ENCODE measurements at regions not wholly inside any gene's neighbourhood (a gene's known extent, or its start where the extent isn't known, plus 50 kb on each side); places are given as distances from the start of the nearest gene placed in this dataset.

DNA sequence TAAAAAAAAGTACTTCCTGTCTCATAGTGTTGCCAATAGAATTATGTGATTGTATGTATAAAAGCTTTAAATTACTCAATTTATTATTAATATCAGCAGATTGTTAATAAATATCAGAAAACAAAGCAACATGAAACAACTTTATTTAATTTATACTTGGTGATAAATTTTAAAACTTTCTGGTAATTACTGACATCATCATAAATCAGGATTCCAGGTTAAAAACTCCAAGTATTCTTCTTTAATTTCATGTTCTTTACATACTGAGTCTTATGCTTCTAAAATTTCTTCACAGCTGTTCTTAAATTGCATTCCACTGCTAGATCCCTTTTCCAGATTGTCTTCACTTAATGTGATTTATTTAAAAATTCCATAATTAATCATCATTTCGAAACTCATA, 1224.5 kb downstream of the PCDH18 start:
- Mint-ChIP-seq H3K27ac (ENCODE audit: low read depth) (no peak overlapping the region), H3K4me1 (no peaks in the 10 kb centered on the region), H3K27me3 (no peaks in the 10 kb centered on the region), H3K4me3 (no peak overlapping the region), H3K9me3 (no peaks in the 10 kb centered on the region), H3K36me3 (ENCODE audit: insufficient read depth) (no peaks in the 10 kb centered on the region)
- ATAC-seq (replicated peaks; ENCODE audit: extremely low read depth, poor library complexity, severe bottlenecking) = no peak
- DNase-seq (ENCODE audit: low spot score in 2 of 2) = no peak

DNA sequence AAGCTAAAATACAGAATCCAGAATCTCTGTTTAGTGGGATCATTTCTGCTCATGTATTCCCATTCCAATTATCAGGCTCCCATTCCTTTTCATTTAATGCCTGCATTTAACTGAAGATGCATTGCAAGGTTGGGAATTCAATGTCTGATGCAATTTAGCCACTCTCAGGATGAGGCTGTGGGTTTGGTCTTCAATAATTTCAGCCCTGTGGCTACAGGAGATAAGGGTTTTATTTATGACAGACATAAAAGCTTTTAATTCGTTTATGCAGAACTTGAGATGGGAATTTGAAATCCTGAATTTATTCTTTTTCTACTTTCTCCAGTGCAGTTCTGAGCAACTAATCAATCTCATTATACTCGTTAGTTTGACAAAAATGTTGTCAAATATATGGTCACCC, 1225.9 kb downstream of the PCDH18 start:
- no peak overlapping the region for H3K27ac Mint-ChIP-seq (ENCODE audit: low read depth)
- DNase-seq (ENCODE audit: low spot score in 2 of 2) (no peak), ATAC-seq (replicated peaks; ENCODE audit: extremely low read depth, poor library complexity, severe bottlenecking) (no peak)
- H3K36me3 Mint-ChIP-seq (ENCODE audit: insufficient read depth) = no peaks in the 10 kb centered on the region
- H3K4me1 Mint-ChIP-seq = no peaks in the 10 kb centered on the region
- no peaks in the 10 kb centered on the region for H3K27me3 Mint-ChIP-seq
- no peaks in the 10 kb centered on the region for H3K9me3 Mint-ChIP-seq
- no peak overlapping the region for H3K4me3 Mint-ChIP-seq

DNA sequence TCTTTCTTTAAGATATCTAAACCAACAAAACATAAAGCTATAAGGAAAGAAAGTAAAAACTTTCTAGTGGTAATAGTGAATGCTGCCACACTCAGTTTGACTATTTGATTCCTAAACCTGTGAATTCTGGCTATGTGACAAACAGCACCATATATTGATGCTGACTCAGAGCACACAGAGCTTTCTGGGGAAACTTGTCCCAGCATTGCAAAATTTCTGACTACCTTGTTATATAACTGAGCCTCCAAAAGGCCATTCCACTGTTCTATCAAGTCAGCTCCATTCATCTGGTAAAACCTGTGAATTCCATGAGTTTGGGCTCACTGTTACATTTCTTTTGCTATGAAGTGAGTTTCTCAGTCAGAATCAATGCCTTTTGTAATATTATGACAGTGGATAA, 1229.7 kb downstream of the PCDH18 start:
- Mint-ChIP-seq H3K4me3 (no peak overlapping the region), H3K36me3 (ENCODE audit: insufficient read depth) (no peaks in the 10 kb centered on the region), H3K27me3 (no peaks in the 10 kb centered on the region), H3K9me3 (no peaks in the 10 kb centered on the region), H3K27ac (ENCODE audit: low read depth) (no peak overlapping the region), H3K4me1 (no peaks in the 10 kb centered on the region)
- ATAC-seq (replicated peaks; ENCODE audit: extremely low read depth, poor library complexity, severe bottlenecking) = no peak
- DNase-seq (ENCODE audit: low spot score in 2 of 2) = no peak

DNA sequence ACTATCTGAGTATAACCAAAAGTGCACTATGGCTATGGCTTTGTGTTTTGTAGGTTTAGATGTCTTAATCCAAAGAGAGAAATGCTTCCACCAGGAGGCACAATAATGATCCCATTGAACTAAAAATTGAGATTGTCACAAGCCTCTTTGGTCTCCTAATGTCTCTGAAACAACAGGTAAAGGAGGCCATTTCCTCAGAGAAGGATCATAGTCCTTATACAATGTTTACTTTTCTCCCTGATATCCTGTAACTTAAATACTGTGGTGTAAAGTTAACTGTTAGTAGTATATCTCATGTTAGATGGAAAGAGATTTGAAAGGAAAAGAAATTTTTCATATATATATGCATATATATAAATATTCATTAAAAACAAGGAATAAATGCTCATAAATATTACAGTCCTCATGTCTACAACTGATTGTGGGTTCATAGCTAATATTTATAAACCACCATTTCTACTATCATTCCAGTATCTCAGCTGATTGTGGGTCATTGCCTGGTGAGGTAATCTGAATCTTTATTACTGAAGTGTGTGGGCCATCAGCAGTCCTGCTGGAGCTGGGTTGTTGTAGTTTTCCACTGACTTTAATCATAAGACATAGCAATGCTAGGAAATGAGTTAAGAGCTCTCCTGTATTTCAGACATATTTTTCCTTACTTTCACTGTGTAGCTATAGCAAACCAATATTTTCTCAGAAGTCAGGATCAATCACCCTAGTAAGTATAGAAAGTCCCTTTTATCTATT, 1230.4 kb downstream of the PCDH18 start:
- Mint-ChIP-seq H3K4me1 (no peaks in the 10 kb centered on the region), H3K9me3 (no peaks in the 10 kb centered on the region), H3K36me3 (ENCODE audit: insufficient read depth) (no peaks in the 10 kb centered on the region), H3K4me3 (no peak overlapping the region), H3K27ac (ENCODE audit: low read depth) (no peak overlapping the region), H3K27me3 (no peaks in the 10 kb centered on the region)
- DNase-seq (ENCODE audit: low spot score in 2 of 2) (no peak), ATAC-seq (replicated peaks; ENCODE audit: extremely low read depth, poor library complexity, severe bottlenecking) (no peak)

DNA sequence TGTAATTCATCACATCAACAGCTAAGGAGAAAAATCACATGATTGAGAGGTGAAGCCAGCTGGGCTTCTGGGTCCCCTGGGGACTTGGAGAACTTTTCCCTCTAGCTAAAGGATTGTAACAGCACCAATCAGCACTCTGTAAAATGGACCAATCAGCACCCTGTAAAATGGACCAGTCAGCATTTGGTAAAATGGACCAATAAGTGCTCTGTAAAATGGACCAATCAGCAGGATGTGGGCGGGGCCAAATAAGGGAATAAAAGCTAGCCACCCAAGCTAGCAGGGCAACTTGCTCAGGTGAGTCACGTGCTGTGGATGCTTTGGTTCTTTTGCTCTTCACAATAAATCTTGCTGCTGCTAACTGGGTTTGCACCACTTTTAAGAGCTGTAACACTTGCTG, 1248.3 kb downstream of the PCDH18 start:
- Mint-ChIP-seq H3K4me1 (no peaks in the 10 kb centered on the region), H3K27me3 (no peaks in the 10 kb centered on the region), H3K36me3 (ENCODE audit: insufficient read depth) (no peaks in the 10 kb centered on the region), H3K27ac (ENCODE audit: low read depth) (no peak overlapping the region), H3K9me3 (no peaks in the 10 kb centered on the region), H3K4me3 (no peak overlapping the region)
- ATAC-seq (replicated peaks; ENCODE audit: extremely low read depth, poor library complexity, severe bottlenecking) (no peak), DNase-seq (ENCODE audit: low spot score in 2 of 2) (no peak)

DNA sequence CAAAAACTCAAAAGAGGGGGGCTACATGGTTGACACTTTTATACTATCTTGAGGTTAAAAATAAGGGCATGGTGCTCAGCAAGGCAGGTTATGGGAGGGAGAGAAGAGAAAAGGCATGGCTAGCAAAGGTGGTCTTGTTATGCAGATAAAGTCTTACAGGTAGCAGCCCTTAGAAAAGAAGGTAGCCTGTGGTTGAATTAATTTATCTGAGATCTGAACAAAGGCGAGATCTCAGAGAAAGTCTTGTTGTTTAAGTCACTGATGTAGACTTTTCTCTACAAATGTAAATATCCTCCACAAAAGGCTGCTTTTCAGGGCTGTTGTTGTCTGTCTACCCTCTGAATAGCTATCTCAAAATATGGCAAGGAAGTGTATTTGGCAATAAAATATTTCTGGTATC, 1250.4 kb downstream of the PCDH18 start:
- Mint-ChIP-seq H3K27ac (ENCODE audit: low read depth) (no peak overlapping the region), H3K4me1 (no peaks in the 10 kb centered on the region), H3K9me3 (no peaks in the 10 kb centered on the region), H3K27me3 (no peaks in the 10 kb centered on the region), H3K4me3 (no peak overlapping the region), H3K36me3 (ENCODE audit: insufficient read depth) (no peaks in the 10 kb centered on the region)
- DNase-seq (ENCODE audit: low spot score in 2 of 2) (no peak), ATAC-seq (replicated peaks; ENCODE audit: extremely low read depth, poor library complexity, severe bottlenecking) (no peak)

DNA sequence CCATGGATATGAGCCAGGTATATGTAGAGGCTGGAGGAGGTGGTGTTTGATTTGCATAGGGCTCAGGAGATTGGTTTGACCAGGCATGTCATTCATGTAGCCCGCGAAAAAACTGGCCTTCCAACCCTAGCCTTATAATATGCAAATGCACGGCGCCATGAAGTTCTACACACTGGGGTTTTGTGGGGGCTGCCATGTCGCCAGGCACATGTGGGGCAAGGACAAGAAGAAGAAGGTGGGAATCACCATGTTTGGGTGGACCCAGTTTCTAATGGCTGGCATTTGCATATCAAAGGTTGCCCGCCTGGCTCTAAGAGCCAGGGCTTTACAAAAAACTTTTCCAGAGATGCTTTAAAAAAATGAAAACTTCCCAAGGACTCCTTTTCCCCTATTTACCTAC, 1251.0 kb downstream of the PCDH18 start:
- H3K9me3 Mint-ChIP-seq = no peaks in the 10 kb centered on the region
- ATAC-seq (replicated peaks; ENCODE audit: extremely low read depth, poor library complexity, severe bottlenecking) (no peak), DNase-seq (ENCODE audit: low spot score in 2 of 2) (no peak)
- no peaks in the 10 kb centered on the region for H3K4me1 Mint-ChIP-seq
- no peak overlapping the region for H3K27ac Mint-ChIP-seq (ENCODE audit: low read depth)
- H3K4me3 Mint-ChIP-seq = no peak overlapping the region
- no peaks in the 10 kb centered on the region for H3K27me3 Mint-ChIP-seq
- no peaks in the 10 kb centered on the region for H3K36me3 Mint-ChIP-seq (ENCODE audit: insufficient read depth)

DNA sequence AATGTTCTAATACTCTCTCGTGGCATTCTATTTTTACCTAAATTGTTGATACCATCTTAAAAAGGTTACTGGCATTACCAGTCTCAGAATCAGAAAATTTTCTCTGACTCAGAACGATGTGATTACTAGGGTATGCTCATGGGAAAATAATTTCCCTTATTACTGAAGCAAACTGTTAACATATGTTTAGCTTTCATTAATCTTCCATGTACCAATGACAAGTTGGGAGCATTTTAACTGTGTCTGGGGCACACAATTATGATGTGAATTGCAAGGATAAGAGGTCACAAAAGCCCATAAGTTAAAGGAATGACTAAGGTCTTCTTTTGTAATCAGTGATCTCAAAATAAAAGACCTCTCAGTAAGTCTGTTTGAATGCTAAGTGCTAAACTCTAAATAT, 1254.6 kb downstream of the PCDH18 start:
- H3K36me3 Mint-ChIP-seq (ENCODE audit: insufficient read depth) = no peaks in the 10 kb centered on the region
- H3K27ac Mint-ChIP-seq (ENCODE audit: low read depth) = no peak overlapping the region
- DNase-seq (ENCODE audit: low spot score in 2 of 2) (no peak), ATAC-seq (replicated peaks; ENCODE audit: extremely low read depth, poor library complexity, severe bottlenecking) (no peak)
- H3K27me3 Mint-ChIP-seq = no peaks in the 10 kb centered on the region
- H3K9me3 Mint-ChIP-seq = peaks cover 5% of the 10 kb centered on the region
- no peaks in the 10 kb centered on the region for H3K4me1 Mint-ChIP-seq
- H3K4me3 Mint-ChIP-seq = no peak overlapping the region

DNA sequence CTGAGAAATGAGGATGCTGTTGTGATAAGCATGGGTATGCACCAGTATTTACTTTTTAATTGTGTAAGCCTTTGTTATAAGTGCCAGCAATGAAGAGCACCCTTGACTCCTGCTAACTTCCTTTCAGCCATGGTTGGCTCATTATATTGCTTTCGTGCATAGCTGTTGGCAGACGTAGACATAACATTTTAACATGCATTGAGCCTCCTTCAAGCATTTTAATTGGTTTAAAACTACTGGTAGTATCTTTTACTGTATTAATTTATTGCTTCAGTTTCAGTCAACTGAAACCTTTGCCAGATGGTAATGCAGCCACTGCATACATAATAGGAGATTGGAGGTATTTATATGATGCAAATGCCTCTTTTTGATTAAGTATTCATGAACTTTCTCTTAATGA, 1285.4 kb downstream of the PCDH18 start:
- DNase-seq (ENCODE audit: low spot score in 2 of 2) = no peak
- no peaks in the 10 kb centered on the region for H3K9me3 Mint-ChIP-seq
- H3K4me1 Mint-ChIP-seq = no peaks in the 10 kb centered on the region
- H3K4me3 Mint-ChIP-seq = no peak overlapping the region
- no peak for ATAC-seq (replicated peaks; ENCODE audit: extremely low read depth, poor library complexity, severe bottlenecking)
- H3K27me3 Mint-ChIP-seq = no peaks in the 10 kb centered on the region
- no peak overlapping the region for H3K27ac Mint-ChIP-seq (ENCODE audit: low read depth)
- no peaks in the 10 kb centered on the region for H3K36me3 Mint-ChIP-seq (ENCODE audit: insufficient read depth)

DNA sequence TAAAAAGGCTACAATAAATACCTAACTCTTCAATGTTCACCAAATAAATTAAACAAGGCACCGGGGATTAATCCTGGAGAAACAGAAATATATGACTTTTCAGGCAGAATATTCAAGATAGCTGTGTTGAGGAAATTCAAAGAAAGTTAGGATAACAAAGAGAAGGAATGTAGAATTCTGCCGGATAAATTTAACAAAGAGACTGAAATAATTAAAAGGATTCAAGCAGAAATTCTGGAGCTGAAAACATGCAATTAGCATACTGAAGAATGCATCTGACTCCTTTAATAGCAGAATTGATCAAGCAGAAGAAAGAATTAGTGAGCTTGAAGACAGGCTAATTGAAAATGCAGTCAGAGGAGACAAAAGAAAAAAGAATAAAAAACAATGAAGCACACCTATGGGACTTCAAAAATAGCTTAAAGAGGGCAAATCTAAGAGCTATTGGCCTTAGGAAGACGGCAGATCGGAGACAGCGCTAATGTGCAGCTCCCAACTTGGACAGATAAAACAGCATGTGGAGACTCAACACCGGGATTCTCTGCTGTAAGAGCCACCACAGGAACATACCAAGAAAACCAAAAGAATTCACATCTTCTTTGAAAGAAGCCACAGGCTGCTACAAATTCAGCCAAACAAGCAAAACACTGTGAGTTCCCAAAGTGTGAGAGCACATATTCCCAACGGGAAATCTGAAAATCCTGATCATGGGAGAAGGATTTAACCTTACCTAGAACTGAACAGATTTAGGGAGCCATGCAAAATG, 1290.9 kb downstream of the PCDH18 start:
- ATAC-seq (replicated peaks; ENCODE audit: extremely low read depth, poor library complexity, severe bottlenecking) (no peak), DNase-seq (ENCODE audit: low spot score in 2 of 2) (no peak)
- H3K27me3 Mint-ChIP-seq = no peaks in the 10 kb centered on the region
- no peaks in the 10 kb centered on the region for H3K36me3 Mint-ChIP-seq (ENCODE audit: insufficient read depth)
- no peak overlapping the region for H3K27ac Mint-ChIP-seq (ENCODE audit: low read depth)
- no peaks in the 10 kb centered on the region for H3K4me1 Mint-ChIP-seq
- peaks cover 7% of the 10 kb centered on the region for H3K9me3 Mint-ChIP-seq
- H3K4me3 Mint-ChIP-seq = no peak overlapping the region

DNA sequence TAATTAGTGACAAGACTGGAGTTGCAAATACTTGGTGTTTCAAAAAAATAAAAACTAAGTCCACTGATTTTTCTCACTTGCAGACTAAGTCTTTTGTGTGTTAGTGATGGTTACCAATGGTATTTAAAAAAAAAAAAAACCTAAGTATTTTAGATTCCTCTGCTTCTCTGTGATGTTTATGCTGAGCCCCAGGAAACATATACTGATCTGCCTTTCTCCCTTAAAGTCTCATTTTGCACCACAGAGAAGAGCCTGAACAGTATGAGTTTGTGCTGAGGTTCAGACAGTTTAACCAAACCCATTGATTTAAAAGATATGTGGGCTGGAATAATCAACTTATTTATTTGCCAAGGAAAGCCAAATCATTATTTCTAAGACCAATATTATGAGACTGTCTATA, 1305.0 kb downstream of the PCDH18 start:
- Mint-ChIP-seq H3K36me3 (ENCODE audit: insufficient read depth) (no peaks in the 10 kb centered on the region), H3K4me3 (no peak overlapping the region), H3K4me1 (no peaks in the 10 kb centered on the region), H3K9me3 (peaks cover 6% of the 10 kb centered on the region), H3K27ac (ENCODE audit: low read depth) (no peak overlapping the region), H3K27me3 (no peaks in the 10 kb centered on the region)
- ATAC-seq (replicated peaks; ENCODE audit: extremely low read depth, poor library complexity, severe bottlenecking) = no peak
- DNase-seq (ENCODE audit: low spot score in 2 of 2) = no peak

DNA sequence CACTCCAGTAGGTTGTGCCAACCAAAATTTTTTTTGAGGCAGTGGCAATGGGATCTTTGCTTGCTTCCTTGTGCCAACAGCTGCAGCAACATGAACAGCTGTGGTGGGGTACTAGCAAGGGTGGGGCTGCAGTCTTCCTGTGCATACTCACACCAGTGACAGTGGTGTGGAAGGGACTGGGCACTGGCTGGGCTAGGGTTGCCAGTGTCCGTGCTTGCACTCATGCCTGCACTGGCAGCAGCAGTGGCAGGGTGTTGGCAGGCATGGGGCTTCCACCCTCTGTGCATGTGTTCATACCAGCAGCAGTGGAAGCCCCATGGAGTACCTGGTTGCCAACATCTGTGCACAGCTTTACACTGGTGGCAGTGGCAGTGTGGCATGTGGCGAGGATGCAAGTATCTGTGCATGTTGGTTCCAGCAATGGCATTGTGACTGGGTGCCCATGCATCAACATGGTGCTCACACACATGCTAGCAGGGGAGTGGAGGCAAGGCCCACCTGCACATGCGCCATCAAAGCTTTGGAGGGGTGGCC, 1312.6 kb downstream of the PCDH18 start:
- Mint-ChIP-seq H3K27ac (ENCODE audit: low read depth) (no peak overlapping the region), H3K27me3 (no peaks in the 10 kb centered on the region), H3K9me3 (no peaks in the 10 kb centered on the region), H3K36me3 (ENCODE audit: insufficient read depth) (no peaks in the 10 kb centered on the region), H3K4me3 (no peak overlapping the region), H3K4me1 (no peaks in the 10 kb centered on the region)
- no peak for ATAC-seq (replicated peaks; ENCODE audit: extremely low read depth, poor library complexity, severe bottlenecking)
- no peak for DNase-seq (ENCODE audit: low spot score in 2 of 2)

DNA sequence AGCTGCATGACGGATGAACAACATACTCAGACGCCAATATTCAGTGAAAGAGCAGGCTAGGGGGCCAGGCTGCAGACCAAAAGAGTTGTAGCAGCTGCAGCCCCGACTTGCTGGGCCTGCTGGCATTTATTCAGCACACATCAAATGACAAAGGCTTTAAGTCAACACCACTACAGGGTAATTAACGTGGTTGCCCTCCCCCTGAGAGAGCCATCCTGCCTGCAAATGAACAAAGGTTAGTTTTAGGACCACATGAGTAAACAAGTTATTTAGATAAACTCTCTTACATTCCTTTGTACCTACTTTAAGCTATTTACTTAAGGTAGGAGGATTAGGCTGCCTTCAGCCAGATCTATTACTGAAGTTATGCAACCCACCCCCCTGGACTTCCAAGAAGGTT, 1329.1 kb downstream of the PCDH18 start:
- Mint-ChIP-seq H3K36me3 (ENCODE audit: insufficient read depth) (no peaks in the 10 kb centered on the region), H3K4me3 (no peak overlapping the region), H3K4me1 (no peaks in the 10 kb centered on the region), H3K27me3 (no peaks in the 10 kb centered on the region), H3K27ac (ENCODE audit: low read depth) (no peak overlapping the region), H3K9me3 (peaks cover 5% of the 10 kb centered on the region)
- ATAC-seq (replicated peaks; ENCODE audit: extremely low read depth, poor library complexity, severe bottlenecking) = no peak
- no peak for DNase-seq (ENCODE audit: low spot score in 2 of 2)

All from central memory CD8-positive, alpha-beta T cell (primary cell).